ENCODE measurements at regions not wholly inside any gene's neighbourhood (a gene's known extent, or its start where the extent isn't known, plus 50 kb on each side); places are given as distances from the start of the nearest gene placed in this dataset.

GRCh38 chr1:170800812-170801211 lies 134.5 kb upstream of the MROH9 start:
- intact Hi-C loops (cut with DNase I): no loop called here
- Histone ChIP-seq H3K4me1 (peaks cover 41 to 43% of the 10 kb centered on the region in 2 donors), H3K9me3 (no peaks in the 10 kb centered on the region), H3K27me3 (no peaks in the 10 kb centered on the region), H3K36me3 (no peaks in the 10 kb centered on the region), H3K27ac (peak overlapping the region; percentile 69 to 93 (median 92)), H3K4me3 (replicated peaks in 1 of 3) (no peak overlapping the region)
- DNase-seq: no peak
- WGBS, 2 donors: 75 to 87% methylated on average over 6 of the region's 6 CpGs
- TF ChIP-seq POLR2A (IDR thresholded peaks at IDR 0.05): no peak
- TF ChIP-seq CTCF (IDR thresholded peaks at IDR 0.05): no peak

DNA sequence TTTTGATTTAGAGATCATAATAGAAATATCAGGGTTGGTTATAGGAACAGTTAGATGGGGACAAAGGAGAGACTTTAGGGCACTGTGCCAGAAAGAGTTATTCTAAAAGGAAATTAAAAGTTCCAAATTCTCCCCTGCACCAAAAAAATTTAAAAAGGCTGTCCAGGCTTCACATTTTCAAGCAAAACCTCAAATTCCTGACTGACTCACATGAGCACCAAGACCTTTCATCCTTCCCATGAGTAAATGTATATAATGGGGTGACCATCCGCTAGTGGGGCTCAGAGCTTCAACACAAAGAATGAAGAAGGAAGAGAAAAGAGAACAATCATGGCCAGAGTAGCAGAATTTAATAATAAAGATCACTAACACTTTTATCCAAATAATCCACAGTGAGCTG lies 131.6 kb upstream of the MROH9 start:
- TF ChIP-seq CTCF (IDR thresholded peaks at IDR 0.05) (no peak), POLR2A (IDR thresholded peaks at IDR 0.05) (no peak)
- intact Hi-C loops (cut with DNase I): no loop called here
- 89 to 93% methylated on average over 1 of the region's 1 CpG for WGBS, 2 donors

DNA sequence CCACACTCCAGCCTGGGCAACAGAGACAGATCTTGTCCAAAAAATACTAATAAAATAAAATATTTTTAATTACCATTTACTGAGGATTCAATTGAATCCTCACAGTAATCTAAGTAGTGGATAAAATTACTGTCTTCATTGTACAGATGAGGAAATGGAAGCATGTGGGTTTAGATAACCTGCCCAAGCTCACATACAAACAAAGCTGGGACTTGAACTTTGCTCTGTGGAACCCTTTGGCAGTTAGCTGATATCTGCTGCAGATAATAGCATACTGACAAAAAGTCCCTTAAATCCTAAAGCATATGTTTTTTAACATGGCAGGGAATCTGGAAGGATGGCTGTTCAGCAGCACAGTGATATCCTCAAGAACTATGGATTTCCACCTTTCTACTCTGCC lies 130.9 kb upstream of the MROH9 start:
- no peak for TF ChIP-seq CTCF (IDR thresholded peaks at IDR 0.05)
- TF ChIP-seq POLR2A (IDR thresholded peaks at IDR 0.05): no peak
- Histone ChIP-seq H3K4me1 (peaks cover 72% of the 10 kb centered on the region in 2 donors), H3K27me3 (no peaks in the 10 kb centered on the region), H3K36me3 (no peaks in the 10 kb centered on the region), H3K4me3 (replicated peaks in 1 of 3) (no peak overlapping the region), H3K27ac (peak overlapping the region; percentile 69 to 93 (median 92)), H3K9me3 (no peaks in the 10 kb centered on the region)
- intact Hi-C loops (cut with DNase I): no loop called here
- no peak for DNase-seq

More for the DNA sequence above, 131.6 kb upstream of the MROH9 start:
- Histone ChIP-seq H3K36me3 (no peaks in the 10 kb centered on the region), H3K9me3 (no peaks in the 10 kb centered on the region), H3K4me1 (peaks cover 65% of the 10 kb centered on the region in 2 donors), H3K4me3 (replicated peaks in 1 of 3) (no peak overlapping the region), H3K27ac (peak overlapping the region; percentile 69 to 93 (median 92)), H3K27me3 (no peaks in the 10 kb centered on the region)
- DNase-seq: no peak

GRCh38 chr1:170804879-170805278 lies 130.5 kb upstream of the MROH9 start:
- Histone ChIP-seq H3K4me1 (peaks cover 72% of the 10 kb centered on the region in 2 donors), H3K4me3 (replicated peaks in 1 of 3) (no peak overlapping the region), H3K36me3 (no peaks in the 10 kb centered on the region), H3K9me3 (no peaks in the 10 kb centered on the region), H3K27me3 (no peaks in the 10 kb centered on the region), H3K27ac (peak overlapping the region; percentile 88 to 93 (median 92))
- DNase-seq: no peak
- intact Hi-C loops (cut with DNase I): no loop called here
- TF ChIP-seq POLR2A (IDR thresholded peaks at IDR 0.05) (no peak), CTCF (IDR thresholded peaks at IDR 0.05) (no peak)
- WGBS, 2 donors: 91 to 92% methylated on average over 4 of the region's 4 CpGs

GRCh38 chr1:170806961-170807360 lies 128.4 kb upstream of the MROH9 start:
- 83 to 85% methylated on average over 3 of the region's 3 CpGs for WGBS, 2 donors
- peak overlapping the region; percentile 88 to 93 (median 92) for H3K27ac ChIP-seq
- TF ChIP-seq CTCF (IDR thresholded peaks at IDR 0.05) (no peak), POLR2A (IDR thresholded peaks at IDR 0.05) (no peak)

More at GRCh38 chr1:170806961-170807360, 128.4 kb upstream of the MROH9 start:
- intact Hi-C loops (cut with DNase I): no loop called here
- no peaks in the 10 kb centered on the region for H3K9me3 ChIP-seq
- DNase-seq: no peak
- H3K4me1 ChIP-seq: peaks cover 60 to 61% of the 10 kb centered on the region in 2 donors
- H3K4me3 ChIP-seq (replicated peaks in 1 of 3): no peak overlapping the region
- no peaks in the 10 kb centered on the region for H3K27me3 ChIP-seq
- no peaks in the 10 kb centered on the region for H3K36me3 ChIP-seq
